Ammon's horn (tissue), 1 donor: ENCODE measurements at regions not wholly inside any gene's neighbourhood (a gene's known extent, or its start where the extent isn't known, plus 50 kb on each side); places are given as distances from the start of the nearest gene placed in this dataset.
"Not testable (repeated sequence)": the region's sequence is repeated elsewhere in the genome, so short reads cannot be mapped to it uniquely, and the experiment has no call there.

Source experiments
- DNase-seq: peaks from one replicate; pipeline ENCODE4 v3.0.0-alpha.2; 2016; ENCODE audit warnings: low spot score

DNA sequence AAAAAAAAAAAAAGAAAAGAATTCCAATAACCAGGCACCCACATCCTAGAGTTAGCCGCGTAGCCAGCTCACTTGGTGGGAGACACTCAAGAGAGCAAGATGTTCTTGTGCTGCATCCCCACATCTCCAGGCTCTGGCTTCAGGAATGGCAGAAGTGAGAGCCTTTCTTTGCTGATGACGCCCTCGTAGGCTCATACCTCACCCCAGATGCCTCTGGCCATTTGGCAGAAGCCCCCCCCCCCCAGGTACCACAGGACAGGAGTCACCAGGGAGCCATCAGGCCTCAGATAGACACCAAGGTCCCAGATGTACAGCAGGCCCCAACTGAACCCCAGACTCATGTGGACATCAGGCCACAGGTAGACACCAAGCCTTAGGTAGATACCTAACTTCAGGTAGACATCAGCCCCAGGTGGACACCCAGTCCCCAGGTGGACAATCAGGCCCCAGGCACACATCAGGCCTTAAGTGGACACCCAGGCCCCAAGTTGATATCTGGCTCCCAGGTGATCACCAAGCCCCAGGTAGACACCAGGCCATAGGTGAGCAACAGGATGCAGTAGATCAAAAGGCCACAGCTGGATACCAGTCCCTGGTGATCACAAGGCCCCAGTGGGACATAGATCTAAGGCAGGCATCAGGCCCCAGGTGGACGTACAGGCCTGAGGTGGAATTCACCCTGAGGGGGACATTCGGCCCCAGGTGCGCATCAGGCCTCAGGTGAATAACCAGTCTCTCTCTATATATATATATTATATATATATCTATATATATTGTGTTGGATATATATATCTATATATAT lies 202.5 kb downstream of the POTEM start:
- not testable (repeated sequence) for DNase-seq

DNA sequence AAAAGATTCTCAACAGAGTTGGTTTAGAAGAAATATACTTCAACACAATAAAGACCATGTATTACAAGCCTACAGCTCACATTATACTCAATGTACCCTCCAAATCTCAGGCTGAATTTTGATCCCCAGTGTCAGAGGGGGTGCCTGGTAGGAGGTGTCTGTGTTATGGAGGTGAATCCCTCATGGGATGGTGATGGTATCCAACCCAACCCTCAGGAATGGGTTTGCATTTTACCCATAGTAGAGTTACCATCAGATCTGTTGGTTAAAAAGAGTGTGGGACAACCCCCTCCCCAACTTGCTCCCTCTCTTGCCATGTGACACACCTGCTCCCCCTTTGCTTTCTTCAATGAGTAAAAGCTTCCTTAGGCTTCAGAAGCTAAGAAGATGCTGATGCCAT lies 205.5 kb downstream of the POTEM start:
- DNase-seq: not testable (repeated sequence)

DNA sequence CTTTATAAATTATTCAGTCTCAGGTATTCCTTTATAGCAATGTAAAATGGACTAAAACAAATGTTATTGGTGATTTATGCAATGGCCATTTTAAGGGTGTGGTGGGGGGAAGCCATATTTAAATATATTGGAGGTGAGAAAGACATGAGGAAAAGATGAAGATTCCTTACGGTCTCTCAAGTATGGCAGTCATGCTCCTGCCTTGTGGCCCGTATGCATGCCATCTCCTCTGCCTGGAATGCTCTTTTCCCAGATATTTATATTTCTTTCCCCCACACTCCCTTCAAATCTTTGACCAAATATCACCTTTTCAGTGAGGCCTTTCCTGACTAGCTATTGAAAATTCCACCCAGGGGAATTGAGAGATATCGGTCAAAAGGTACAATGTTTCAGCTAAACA lies 206.0 kb downstream of the POTEM start:
- DNase-seq: not testable (repeated sequence)

DNA sequence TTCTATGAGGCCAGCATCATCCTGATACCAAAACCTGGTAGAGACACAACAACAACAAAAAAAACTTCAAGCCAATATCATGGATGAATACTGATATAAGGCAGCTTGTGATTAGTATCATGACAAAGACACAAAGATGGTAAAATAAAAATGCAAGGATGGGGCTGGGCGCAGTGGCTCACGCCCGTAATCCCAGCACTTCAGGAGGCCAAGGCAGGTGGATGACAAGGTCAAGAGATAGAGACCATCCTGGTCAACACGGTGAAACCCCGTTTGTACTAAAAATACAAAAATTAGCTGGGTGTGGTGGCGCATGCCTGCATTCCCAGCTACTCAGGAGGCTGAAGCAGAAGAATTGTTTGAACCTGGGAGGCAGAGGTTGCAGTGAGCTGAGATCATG lies 210.2 kb downstream of the POTEM start:
- not testable (repeated sequence) for DNase-seq

DNA sequence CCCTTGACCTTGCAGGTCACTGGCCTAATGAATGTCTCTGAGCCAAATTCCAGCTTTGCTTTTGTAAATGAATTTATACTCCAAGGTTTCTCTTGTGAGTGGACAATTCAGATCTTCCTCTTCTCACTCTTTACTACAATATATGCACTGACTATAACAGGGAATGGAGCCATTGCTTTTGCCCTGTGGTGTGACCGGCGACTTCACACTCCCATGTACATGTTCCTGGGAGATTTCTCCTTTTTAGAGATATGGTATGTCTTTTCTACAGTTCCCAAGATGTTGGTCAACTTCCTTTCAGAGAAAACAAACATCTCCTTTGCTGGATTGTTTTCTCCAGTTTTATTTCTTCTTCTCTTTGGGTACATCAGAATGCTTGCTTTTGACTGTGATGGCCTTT lies 213.1 kb downstream of the POTEM start:
- DNase-seq: not testable (repeated sequence)

DNA sequence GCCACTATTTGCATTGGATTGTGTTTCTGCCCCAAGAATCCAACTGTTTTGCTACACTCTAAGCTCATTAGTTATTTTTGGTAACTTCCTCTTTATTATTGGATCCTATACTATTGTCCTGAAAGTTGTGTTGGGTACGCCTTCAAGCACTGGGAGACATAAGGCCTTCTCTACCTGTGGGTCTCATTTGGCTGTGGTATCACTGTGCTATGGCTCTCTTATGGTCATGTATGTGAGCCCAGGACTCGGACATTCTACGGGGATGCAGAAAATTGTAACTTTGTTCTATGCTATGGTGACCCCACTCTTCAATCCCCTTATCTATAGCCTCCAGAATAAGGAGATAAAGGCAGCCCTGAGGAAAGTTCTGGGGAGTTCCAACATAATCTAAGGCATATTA lies 213.6 kb downstream of the POTEM start:
- DNase-seq: not testable (repeated sequence)

DNA sequence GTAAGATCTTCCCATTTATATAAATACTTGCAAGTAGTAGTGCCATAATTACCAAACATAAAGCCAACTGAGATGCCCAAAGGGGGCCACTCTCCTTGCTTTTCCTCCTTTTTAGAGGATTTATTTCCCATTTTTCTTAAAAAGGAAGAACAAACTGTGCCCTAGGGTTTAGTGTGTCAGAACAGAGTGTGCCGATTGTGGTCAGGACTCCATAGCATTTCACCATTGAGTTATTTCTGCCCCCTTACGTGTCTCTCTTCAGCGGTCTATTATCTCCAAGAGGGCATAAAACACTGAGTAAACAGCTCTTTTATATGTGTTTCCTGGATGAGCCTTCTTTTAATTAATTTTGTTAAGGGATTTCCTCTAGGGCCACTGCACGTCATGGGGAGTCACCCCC lies 227.9 kb downstream of the POTEM start:
- DNase-seq: not testable (repeated sequence)

DNA sequence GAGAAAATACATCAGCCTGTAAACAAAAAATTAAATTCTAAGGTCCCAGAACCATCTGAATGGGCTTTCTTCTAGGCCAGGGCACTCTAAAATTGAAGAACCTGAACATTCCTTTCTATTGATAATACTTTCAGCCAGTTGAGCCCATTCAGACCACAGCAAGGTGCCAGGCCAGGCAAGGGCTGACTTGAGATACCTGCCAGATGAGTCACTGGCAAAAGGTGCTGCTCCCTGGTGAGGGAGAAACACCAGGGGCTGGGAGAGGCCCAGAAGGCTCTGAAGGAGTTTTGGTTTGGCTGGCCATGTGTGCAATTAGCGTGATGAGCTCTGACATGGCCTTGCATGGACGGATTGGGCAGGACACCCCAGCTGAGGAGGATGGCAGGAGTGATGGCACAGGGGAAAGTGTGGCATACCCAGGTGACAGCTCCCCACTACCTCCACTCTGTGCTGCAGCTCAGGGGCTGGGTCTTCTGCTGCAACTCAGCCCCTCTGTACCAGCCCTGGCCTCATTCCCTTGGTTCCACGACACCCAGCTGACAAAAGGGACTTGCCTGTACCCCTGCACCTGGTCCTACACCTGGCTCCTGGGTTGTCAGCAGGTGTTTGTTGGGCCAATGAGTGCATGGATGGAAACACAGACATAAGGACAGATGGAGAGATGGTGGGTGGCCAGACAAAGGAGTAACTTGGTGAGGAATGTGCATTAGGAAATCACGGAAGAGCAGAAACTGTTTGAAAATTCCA lies 230.4 kb downstream of the POTEM start:
- DNase-seq: not testable (repeated sequence)

DNA sequence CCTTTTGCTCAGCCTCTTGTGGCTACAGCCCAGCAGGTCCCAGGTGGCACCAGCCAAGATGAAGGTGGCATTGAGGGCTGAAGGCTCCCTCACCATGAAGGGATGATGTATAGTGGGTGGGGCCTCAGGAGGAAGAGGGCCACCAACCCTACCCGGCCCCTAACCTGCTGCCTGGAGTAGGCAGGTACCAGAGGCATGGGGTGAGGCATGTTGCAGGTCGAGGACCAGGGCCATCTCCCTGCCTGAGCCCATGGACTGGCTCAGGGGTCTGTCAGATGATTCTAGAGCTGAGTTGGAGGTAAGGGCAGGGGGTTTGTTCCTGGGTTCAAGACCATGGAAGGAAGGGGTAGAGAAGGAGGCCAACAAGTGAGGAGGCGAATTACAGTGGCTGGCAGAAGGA lies 231.1 kb downstream of the POTEM start:
- DNase-seq: not testable (repeated sequence)

DNA sequence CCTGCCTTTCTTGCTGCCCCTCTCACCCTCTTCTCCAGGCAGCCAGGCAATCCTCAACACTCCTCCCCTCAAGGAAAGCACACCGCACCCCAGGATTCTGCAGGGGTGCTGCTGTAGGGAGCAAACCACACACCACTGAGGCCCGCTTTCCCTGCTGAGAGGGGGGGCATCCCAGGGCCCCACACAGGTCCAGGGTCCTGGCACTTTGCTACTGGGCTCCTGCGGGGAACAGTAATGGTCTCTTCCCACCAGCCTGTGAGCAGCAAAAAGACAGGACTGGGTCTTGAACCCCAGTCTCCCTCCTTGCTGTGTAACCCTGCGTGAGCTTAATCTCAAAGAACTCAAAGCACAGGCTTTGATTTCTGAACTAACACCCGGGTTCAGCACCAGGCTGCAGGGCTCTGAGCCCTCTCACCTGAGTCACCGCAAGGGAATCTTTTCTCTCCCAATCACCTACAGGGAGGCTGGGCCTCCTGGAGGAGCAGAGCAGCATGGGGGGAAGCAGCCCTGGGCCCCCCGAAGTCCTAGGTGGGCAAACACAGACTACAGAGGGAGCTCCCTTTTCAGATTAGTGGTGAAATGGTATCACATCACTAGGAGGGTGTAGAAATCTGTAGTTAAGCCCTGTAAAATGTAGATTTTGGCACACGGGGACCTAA lies 232.6 kb downstream of the POTEG start:
- not testable (repeated sequence) for DNase-seq

DNA sequence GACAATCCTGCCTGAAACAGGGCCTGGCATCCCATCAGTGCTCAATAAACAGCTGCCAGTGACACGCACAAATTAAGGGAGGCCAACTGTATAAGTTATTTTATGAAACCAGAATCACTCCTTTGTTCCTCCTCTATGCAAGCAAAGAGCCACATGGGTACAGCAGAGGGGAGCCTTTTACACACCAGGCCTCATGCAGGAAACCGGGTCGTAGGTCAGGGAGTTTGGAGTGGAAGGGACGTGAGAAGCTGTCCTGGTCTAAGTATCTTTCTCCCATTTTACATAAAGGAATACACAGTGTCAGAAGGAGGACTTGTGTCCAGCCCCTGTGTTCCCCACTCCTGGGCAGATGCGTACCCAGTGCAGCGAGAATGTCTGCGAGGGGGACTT lies 232.1 kb downstream of the POTEG start:
- not testable (repeated sequence) for DNase-seq

DNA sequence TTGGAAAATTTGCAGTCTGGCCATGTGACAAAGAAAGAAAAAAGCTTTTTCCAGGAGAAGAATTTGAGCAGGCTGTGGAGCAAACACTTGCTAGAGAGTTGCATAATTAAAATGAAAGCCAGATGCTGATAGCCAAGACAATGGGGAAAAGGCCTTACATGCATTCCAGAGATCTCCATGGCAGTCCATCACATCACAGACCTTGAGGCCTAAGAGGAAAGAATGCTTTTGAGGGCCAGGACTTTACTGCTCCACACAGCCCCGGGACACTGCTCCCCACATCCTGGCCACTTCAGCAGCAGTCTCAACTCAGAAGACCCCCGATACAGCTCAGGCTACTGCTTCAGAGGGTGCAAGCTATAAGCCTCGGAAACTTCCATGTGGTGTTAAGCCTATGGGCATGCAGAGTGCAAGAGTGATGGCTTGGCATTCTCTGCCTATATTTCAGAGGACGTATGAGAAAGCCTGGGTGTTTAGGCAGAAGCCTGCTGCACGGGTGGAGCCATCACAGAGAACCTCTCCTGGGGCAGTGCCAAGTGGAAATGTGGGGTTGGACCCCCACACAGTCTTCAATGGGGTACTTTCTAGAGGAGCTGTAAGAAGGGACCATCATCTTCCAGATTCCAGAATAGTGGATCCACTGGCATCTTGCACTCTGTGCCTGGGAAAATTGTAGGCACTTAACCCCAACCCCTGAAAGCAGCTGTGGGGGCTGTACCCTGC lies 230.7 kb downstream of the POTEG start:
- DNase-seq: not testable (repeated sequence)

DNA sequence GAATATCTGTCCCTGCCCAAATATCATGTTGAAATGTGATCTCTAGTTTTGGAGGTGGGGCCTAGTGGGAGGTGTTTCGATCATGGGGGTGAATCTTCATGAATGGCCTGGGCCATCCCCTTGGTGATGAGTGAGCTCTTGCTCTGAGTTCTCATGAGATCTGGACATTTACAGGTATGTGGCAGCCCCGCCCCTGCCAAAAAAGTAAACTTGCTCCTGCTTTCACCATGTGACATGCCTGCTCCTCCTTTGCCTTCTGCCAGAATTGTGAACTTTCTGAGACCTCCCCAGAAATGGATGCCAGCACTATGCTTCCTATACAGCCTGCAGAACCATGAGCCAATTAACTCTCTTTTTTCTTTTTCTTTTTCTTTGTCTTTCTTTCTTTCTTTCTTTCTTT lies 229.3 kb downstream of the POTEG start:
- not testable (repeated sequence) for DNase-seq

DNA sequence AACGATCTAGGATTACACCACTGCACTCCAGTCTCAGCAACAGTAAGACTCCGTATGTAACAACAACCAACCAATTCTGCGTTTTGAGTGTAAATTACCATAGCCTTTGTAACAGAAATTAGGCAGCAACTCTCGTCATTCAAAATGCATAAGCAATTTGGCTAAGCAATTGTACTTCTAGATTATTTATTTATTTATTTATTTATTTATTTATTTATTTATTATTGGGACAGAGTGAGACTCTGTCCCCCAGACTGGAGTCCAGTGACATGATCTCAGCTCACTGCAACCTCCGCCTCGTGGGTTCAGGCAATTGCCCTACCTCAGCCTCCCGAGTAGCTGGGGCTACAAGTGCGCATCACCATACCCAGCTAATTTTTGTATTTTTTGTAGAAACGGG lies 217.7 kb downstream of the POTEG start:
- not testable (repeated sequence) for DNase-seq

DNA sequence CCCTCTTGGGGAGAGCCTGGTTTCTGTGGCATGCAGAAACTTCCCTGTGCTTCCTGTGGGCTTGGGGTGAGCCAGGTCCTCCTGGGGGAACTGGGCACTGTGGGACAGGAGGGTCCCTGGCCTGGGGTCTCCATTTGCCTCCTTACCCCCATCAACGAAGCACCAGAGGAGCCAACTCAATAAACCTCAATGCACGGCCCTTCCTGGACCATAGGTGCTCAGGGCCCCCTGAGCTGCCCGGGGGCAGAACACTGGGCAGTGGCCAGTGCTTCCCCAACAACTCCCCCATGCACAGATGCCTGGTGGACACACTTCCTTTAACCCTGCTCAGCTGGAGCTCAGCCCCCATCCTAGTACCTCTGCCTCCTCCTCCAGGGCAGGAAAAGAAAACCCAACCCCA lies 214.7 kb downstream of the POTEG start:
- DNase-seq: not testable (repeated sequence)

DNA sequence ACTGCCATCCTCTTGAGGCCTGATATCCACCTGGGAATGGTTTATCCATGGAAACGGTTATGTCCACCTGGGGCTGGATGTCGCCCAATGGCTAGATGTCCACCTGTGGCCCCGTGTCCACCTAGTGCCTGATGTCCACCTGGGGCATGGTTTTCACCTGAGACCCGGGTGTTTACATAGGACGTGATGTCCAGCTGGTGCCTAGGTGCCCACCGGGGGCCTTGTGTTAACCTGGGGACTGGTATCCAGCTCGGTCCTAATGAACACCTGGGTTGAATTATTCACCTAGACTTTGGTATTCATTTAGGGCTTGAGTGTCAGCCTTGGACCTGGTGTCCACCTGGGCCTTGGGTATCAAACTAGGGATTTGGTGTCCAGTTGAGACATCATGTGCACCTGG lies 202.7 kb downstream of the POTEG start:
- DNase-seq: not testable (repeated sequence)

DNA sequence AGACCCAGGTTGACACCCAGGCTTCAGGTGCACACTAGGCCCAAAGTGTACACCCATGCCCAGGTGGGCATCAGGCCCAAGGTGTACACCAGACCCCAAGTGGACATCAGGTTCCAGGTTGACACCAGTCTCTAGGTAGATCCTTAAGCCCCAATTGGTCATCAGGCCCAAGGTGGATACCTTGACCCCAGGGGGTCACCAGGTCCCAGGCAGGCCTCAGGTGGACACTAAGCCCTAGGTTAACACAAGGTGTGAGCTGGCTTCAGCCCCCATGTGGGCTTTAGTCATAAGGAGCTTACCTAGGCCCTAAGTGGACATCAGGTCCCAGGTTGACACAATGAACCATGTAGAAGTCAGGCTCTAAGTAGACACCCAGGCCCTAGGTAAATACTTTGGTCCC lies 200.1 kb downstream of the POTEG start:
- DNase-seq: not testable (repeated sequence)

DNA sequence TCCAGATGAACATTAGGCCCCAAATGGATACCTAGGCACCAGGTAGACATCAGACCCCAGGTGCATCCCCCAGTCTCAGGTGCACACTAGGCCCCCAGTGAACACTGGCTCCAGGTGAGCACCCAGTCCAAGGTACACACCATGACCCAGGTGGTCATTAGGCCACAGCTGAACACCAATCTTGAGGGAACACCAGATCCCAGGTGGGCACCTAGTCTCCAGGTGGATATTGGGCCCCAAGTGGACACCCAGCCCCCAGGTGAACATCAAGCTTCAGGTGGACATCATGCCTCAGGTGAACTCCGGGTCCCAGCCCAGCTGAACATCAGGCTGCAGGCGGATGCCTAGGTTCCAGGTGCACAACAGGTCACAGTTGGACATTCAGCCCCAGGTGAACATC lies 196.5 kb downstream of the POTEG start:
- not testable (repeated sequence) for DNase-seq

DNA sequence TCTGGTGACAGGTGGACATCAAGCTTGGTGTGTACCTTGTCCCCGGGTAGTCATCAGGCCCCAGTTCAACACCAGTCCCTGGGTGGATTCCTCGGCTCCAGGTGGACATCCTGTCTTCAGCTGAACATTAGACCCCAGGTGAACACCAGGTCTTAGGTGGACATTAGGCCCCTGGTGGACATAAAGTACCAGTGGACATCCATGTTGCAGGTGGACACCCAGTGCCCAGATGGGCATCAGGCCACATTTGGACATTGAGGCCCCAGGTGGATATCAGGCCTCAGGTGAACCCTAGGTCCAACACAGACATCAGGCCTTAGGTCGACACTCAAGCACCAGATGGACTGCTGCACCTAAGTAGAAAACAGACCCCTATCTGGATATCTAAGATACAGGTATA lies 195.6 kb downstream of the POTEG start:
- DNase-seq: not testable (repeated sequence)

DNA sequence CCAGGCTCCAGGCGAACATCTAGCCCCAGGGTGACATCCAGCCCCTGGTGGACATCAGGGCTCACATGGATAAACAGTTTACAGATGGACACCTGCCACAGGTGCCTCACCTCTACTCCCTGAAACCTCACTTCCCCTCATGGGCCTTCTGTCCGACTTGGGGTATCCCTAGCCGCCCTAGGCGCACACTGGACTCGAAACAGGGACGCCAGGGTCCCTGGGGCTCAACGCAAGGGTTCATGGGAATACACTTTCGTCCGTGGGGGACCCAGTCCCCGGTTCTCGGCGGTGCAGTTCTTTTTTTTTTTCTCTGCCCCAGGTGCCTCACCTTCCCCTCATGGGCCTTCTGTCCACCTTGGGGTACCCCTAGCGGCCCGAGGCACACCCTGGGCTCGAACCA lies 194.2 kb downstream of the POTEG start:
- DNase-seq: not testable (repeated sequence)

DNA sequence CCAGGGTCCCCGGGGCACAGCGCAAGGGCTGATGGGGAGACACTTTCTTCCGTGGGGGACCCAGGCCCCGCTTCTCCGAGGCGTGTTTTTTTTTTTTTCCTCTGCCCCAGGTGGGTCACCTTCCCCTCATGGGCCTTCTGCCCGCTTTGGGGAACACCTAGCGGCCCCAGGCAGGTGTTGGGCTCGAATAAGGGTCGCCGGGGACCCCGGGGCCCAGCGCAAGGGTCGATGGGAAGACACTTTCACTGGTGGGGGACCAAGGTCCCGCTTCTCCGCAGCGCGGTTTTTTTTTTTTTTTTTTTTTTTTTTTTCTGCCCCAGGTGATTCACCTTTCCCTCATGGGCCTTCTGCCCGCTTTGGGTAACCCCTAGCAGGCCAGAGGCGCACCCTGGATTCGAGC lies 193.8 kb downstream of the POTEG start:
- DNase-seq: not testable (repeated sequence)

DNA sequence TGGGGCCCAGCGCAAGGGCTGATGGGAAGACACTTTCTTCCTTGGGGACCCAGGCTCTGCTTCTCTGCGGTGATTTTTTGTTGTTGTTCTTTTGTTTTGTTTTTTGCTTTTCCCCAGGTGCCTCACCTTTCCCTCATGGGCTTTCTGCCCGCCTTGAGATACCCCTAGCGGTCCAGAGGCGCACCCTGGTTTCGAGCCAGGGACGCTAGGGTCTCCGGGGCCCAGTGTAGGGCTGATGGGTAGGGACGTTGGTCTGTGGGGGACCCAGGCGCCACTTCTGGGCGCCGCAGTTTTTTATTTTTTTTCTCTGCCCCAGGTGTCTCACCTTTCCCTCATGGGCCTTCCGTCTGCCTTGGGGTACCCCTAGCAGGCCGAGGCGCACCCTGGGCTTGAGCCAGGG lies 192.7 kb downstream of the POTEG start:
- DNase-seq: not testable (repeated sequence)
